ENCODE measurements at regions not wholly inside any gene's neighbourhood (a gene's known extent, or its start where the extent isn't known, plus 50 kb on each side); places are given as distances from the start of the nearest gene placed in this dataset.
"Not testable (repeated sequence)": the region's sequence is repeated elsewhere in the genome, so short reads cannot be mapped to it uniquely, and the experiment has no call there.

DNA sequence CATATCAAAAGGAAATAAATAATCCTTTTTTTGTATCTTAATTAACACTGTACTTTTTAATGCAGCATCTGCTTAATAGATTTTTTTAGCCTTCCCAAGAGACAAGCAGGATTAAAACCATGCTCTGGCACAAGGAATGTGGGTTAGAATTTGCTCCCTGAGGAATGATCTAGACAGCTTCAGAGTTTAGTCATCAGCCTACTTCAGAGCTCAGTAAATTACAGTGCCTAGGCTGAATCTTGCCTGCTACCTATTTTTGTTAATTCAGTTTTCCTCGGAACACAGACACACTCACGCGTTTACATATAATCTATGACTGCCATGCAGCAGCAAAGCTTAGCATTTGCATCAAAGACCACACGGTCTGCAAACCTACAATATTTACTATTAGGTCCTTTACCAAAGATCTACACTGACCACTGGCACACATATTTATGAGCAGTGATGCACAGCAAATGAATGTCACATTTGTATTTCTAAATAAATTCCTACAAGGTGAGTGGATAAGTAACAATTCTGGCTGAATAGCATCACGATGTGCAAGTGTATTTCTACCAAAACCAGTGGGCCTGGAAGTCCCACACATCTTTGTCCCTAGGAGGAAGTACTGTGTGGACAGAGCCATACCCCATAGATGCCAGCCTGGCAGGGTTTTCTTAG lies 309.8 kb upstream of the TMEM132C start:
- no peak for DNase-seq (ENCODE audit: low spot score)

DNA sequence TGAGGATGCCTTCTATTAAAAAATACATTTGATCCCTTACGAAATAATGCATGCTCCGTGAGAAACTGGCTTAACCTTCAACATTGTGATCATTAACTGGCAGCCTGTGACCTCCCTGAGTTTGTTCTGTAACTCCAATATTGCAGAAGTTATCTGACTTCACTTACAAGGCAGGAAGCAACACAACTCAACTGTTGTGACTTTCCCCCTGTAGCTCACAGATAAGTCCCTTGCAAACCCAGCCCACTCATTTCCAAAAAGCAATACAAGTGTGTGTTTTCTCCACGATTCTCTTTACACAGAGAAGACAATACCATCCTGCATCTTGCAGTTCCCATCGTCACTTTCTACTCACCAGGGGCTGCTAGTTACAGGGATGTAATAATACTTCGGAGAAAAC lies 304.7 kb upstream of the TMEM132C start:
- DNase-seq (ENCODE audit: low spot score), result no peak

DNA sequence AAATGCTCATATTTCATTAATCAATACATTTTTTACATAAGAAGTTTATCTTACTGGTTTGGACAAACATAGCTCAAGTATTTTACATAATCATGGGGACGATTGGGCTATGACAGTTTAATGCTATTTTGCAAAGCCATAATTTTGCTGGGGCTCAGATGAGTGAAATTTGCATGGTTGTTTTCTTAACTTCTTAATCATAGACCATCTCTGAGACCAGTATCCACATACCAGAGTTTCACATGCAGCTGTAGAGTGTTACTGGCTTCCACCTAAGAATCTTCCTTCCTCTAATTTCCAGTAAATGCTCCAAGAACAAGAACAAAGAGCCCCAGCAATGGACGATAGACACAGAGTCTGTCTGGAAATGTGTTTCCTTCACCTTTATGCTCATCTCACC lies 303.0 kb upstream of the TMEM132C start:
- DNase-seq (ENCODE audit: low spot score), result no peak

DNA sequence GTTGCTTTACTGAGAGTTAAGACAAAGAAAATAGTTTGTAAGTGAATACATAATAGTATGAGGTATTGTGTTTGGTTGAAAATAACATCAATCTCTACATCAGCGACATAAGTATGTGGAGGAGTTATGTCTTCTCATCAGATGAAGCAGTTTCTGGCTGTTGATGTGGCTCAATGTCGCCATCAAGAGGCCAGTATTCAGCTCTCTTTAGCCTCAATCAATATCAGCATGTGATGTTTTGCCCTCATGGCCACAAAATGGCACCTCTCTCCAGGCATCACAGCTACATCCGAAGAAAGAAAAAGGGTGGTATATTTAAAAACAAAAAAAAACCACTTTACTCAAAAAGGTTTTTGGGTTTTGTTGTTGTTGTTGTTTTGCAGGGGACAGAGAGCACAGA lies 302.3 kb upstream of the TMEM132C start:
- no peak for DNase-seq (ENCODE audit: low spot score)

DNA sequence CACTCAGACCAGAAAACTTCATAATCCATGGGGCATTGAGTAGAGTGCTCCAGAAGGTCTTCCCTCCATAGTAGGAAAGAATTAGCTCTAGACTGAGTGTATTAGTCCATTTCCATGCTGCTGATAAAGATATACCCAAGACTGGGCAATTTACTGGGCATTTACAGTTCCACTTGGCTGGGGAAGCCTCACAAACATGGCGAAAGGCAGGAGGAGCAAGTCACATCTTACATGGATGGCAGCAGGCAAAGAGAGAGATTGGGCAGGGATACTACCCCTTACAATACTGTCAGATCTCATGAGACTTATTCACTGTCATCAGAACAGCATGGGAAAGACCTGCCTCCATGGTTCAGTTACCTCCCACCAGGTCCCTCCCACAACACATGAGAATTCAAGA lies 300.6 kb upstream of the TMEM132C start:
- no peak for DNase-seq (ENCODE audit: low spot score)

DNA sequence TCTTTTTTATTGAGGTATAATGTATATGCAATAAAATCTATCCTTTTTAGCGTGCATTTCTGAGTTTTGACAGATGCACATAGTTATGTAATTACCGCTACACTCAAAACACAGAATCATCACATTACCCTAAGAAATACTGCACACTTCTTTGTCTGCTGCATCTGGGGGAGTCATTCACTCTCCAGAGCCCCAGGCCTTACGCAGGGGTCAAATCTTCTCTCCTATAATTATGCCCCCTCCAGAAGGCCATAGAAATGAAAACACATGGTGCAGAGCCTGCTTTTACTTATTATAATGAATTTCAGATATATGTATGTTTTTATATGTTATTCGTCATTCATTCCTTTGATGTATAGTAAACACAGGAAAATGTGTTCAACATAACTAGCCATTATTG lies 296.5 kb upstream of the TMEM132C start:
- DNase-seq (ENCODE audit: low spot score), result no peak

DNA sequence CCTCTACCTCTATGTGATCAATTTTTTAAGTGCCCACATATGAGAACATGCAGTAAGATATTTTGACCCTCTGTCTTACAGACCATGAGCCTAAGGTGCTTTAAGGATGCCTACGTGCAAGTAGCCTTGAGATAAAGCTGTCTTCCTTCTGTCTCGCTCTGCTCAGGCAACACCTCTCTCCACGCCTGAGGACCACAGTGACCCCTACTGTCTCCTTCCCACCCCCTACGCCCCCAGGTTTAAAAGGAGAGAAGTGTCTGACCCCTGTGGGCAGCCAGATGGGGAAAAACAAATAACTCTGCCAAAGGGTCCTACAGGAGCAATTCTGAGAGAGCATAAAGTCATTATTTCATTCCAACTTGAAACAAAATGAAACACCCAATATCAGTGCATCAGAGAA lies 286.4 kb upstream of the TMEM132C start:
- no peak for DNase-seq (ENCODE audit: low spot score)

DNA sequence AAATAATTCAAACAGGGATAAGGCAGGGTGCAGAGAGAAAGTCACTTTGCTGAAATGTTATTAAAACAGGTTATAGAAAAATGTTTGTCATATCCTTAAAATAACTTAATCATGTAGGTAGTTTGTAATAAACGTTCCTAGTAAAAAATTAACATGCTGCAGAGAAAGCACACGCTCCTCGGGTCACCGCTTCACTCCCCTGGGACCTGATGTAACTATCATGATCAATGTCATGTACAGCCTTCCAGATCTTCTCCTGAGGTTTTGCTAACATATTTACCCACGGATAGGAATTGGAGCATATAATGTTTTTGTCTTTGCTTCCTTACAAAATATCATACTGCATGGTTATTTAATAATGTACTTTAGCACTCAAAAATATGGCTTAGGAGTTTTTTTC lies 285.1 kb upstream of the TMEM132C start:
- DNase-seq (ENCODE audit: low spot score), result no peak

DNA sequence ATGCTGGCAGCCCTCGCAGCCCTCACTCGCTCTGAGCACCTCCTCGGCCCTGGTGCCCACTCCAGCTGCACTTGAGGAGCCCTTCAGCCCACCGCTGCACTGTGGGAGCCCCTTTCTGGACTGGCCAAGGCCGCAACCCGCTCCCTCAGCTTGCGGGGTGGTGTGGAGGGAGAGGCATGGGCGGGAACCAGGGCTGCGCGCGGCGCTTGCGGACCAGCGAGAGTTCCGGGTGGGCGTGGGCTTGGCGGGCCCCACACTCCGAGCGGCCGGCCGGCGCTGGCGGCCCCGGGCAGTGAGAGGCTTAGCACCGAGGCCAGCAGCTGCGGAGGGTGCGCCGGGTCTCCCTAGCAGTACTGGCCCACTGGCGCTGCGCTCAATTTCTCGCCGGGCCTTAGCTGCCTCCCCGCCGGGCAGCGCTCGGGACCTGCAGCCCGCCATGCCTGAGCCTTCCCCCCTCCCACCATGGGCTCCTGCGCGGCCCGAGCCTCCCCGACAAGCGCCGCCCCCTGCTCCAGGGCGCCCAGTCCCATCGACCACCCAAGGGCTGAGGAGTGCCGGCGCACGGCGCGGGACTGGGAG lies 283.7 kb upstream of the TMEM132C start:
- not testable (repeated sequence) for DNase-seq (ENCODE audit: low spot score)

DNA sequence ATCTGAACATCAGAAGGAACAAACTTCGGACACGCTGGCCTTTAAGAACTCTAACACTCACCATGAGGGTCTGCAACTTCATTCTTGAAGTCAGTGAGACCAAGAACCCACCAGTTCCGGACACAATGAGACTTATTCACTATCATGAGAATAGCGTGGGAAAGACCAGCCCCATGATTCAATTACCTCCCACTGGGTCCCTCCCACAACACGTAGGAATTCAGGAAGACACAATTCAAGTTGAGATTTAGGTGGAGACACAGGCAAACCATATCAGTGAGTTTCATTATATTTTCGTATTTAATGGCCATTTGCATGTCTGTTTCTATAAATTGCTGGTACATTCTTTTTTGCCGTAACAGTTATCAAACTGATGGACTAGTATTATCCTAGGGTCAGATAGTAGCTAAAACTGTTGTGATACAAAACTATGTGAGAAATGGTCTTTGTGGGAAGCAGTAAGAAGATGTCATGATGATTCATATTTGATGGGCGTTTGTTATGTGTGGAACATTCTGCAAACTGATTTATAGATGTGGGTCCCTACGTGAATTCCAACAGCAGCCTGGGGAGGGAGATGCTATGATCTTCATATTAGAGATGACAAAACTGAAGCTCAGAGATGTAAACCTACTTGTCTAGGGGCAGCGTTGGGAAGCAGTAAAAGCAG lies 282.4 kb upstream of the TMEM132C start:
- no peak for DNase-seq (ENCODE audit: low spot score)

DNA sequence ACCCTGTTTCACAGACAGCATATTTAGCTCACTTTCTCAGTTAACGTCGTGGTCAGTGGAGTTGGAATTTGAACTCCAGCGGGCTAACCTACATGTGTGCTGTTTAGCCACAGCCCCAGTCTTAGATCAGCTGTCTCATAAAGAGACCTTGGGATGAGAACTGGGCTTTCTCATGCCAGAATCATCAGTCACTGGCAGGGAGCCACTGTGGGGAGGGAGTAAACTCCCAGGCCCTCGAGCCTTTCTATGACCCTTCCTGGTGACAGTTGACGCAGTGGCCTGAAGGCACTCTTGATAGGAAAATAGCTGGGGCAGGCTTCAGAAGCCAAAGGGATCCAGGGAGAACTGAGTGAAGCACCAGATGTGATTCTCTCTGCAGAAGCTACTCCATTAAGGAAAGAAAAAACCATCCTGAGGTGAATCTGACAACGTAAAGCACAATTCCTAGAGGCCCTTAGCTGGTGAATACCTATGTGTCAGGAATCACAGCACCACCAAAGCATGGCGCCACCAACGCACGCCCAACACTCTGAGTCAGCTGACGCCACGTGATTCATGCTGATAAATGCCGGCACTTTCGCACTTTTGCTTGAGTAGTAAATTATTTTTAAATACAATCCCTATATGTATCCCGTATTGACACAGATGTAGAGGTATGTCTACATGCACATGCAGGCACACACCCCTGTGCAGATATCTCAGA lies 279.6 kb upstream of the TMEM132C start:
- no peak for DNase-seq (ENCODE audit: low spot score)

DNA sequence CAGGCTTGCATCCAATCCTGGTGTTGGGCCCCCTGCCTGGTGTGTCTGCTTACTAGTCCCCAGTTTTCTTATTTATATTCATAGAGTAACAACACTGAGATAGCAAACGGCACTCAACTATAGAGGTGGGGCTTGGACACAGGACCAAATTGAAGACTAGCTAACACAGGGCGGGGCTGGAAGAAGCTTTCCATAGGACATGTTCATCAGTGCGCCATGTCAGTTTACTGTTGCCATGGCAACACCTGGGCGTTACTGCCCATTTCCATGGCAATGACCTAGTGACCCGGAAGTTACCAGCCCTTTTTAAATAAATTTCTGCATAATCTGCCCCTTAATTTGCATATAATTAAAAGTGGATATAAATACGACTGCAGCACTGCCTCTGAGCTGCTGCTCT lies 275.5 kb upstream of the TMEM132C start:
- DNase-seq (ENCODE audit: low spot score), result no peak

DNA sequence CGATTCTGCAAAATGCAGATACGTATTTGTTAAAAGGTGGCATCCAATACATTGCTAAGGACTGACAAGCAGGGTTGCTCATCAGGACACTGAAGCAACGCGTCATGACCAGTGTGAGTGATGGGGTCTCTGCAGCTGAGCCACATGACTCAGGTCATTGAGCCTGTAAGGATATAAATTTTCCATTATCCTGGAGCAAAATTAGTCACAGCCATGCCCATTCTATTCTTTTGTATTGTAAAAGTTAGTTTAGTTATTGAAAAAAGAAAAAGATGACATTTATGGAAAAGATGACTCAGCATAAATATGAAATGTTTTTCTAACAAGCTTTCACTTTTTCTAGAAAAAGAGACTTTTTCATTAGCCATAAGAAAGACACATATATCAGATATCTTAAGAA lies 268.0 kb upstream of the TMEM132C start:
- DNase-seq (ENCODE audit: low spot score), result no peak

DNA sequence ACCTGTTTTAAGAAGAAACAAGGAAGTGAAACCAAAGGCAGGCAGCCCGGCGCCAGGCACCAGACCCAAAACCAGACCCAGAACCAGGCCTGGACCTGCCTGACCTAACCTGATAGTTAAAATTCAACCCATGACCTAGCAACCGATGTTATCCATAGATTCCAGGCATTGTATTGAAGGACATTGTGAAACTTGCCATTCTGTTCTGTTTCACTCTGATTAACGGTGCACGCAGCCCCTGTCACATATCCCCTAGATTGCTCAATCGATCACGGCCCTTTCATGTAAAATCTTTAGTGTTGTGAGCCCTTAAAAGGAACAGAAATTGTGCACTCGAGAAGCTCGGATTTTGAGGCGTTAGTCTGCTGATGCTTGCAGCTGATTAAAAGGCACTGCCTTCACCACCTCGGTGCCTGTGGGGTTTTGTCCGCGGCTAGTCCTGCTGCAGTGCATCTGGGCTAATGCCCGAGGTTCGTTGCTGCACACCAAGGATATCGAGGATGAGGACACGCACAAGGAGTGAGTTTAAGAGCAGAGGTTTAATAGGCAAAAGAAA lies 262.5 kb upstream of the TMEM132C start:
- DNase-seq (ENCODE audit: low spot score), result no peak

DNA sequence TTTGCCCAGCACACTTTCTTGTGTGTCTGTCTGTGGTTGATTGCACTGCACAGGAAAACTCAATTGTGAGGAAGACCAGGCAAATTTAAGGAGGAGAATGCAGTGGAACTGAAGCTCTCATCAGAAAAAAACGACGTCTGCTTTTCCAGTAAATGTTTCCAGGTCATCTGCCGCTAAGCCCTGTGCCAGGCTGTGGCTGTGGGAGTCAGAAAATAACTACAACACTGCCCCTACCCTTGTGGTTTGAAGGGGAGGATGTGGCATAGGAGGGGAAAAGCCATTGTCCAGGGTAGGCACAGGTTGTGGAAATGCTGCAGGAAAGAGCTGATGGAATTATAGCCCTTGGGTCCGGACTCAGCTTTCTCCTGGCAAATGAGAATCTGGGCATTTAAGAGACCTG lies 259.7 kb upstream of the TMEM132C start:
- DNase-seq (ENCODE audit: low spot score), result no peak

DNA sequence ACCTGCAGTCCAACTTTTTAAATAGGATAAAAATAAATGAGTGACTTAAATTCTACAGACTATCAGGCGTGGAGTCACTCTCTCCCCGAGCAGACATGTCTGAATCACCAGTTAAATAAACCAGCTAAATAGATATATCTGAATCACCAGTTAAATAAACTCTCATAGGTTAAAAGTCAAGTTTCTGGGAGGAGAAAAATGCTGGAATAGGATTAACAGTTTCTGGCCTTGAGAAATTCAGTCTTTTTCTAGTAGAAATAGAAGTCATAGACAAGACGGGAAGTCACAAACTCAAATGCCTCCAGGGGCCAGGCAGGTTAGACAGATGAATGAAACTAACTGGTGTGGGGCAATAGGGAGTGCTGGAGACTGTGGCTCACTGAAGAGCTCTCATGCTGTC lies 258.6 kb upstream of the TMEM132C start:
- DNase-seq (ENCODE audit: low spot score), result no peak

DNA sequence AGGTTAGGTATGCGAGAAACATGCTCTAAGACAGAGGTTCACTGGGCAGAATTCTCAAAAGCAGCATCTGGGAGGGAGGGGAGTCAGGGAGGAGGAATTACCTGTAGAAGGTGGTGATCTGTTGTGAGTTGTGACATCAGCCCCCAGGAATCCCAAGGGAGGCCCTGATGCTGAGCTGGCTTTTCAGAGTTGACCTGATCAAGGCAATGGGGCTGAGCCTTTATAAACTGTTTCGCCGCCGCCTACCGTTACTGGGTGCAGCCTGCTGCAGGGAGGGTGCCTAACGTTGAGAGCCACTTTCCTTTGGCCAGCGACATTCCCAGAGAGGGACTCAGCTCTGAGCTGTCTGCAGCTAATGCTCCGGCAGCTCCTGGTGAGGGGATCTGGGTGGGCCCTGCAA lies 257.9 kb upstream of the TMEM132C start:
- no peak for DNase-seq (ENCODE audit: low spot score)

DNA sequence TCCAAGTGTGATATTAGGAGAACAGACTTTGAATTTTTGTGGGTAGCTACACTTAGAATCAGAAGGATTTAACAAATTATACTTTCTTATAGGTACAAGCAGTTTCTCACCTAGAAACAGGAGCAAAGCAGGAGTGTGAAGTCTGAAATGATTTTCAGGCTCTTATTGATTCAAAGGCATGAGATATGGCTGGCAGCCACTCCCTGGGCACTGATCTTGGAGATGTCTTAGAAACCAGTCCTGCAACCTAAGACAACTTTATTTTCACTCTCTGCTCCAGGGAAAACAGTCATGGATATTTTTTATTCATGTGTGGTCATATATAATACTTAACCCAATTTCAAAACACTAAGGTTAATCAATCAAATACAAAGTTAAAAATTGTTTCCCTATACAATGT lies 254.9 kb upstream of the TMEM132C start:
- no peak for DNase-seq (ENCODE audit: low spot score)

DNA sequence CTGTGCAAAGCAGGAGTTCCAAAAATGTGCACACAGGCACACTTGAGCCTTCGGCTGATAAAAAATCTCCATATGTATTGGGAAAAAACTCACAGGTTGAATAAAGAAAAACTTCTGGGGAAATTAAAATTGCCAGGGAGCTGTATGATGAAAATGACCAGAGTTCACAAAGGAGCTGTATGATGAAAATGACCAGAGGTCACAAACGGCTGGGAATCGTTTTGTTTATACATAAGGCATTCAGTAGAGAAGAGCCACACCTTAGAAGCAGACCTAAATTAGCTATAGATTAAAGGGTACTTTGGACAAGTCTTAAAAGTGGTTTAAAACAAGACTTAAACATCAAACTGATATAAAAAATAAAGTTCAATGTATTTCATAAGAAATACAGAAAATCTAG lies 251.7 kb upstream of the TMEM132C start:
- DNase-seq (ENCODE audit: low spot score), result no peak

DNA sequence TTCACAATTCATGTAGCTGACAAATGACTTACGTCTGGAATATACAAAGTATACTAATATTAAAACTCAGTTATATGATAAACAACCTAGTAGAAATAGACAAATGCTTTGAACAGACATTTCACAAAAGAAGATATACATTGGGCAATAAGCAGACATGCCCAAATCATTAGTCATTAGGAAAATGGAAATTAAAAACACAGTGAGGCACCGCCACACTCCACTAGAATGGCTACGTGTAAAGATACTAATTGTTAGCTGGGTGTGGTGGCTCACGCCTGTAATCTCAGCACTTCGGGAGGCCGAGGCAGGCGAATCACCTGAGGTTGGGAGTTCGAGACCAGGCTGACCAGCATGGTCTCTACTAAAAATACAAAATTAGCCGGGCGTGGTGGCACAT lies 248.9 kb upstream of the TMEM132C start:
- no peak for DNase-seq (ENCODE audit: low spot score)

DNA sequence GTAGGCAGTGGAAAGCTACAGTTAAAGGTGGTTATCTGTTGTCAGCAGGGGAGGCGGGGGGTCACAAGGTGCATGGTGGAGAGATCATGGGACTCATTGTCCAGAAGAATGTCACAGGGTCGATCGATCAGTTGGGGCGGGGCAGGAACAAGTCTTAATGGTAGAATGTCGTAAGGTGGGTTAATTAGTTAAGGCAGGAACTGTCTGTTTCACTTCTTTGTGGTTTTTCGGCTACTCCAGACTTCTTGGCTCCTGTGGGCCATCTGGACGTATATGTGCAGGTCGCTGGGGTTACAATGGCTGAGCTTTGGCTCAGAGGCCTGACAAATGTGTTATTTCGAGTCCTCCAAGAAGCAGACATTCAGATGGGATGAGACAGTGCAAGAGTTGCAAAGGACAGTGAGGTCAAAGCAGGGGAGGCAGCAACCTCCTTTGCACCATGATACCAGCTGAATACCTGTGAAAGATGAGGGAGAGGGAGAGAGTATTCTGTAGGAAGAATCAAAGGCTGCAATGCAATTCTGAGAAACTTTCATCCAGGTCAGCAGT lies 246.9 kb upstream of the TMEM132C start:
- no peak for DNase-seq (ENCODE audit: low spot score)

DNA sequence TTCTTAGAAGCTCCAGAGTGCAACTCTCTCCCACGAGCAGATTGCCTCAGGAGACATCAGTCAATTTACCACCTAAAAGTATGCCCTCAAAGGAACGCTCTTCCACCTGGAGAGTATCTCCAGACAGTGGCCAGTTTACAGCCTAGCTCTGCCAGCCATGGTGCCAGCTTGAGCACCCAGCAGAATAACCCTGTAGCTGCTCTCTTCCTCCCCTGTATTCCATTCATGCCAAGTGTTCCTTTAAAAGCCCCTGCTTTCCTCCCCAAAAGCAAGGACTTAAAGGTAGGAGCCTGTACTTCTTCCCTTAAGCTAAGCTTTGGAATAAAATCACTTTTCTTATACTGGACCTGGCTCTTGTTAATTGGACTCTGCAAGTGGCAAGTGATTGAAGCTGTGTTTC lies 245.4 kb upstream of the TMEM132C start:
- DNase-seq (ENCODE audit: low spot score), result no peak
